HG03196 (cell line): ENCODE measurements at regions not wholly inside any gene's neighbourhood (a gene's known extent, or its start where the extent isn't known, plus 50 kb on each side); places are given as distances from the start of the nearest gene placed in this dataset.

ENCODE experiments used
- ATAC-seq: cut with Tn5 transposase; IDR thresholded peaks from one replicate; pipeline ENCODE4 v1.9.1; 2021; ENCODE audit not compliant: unreplicated experiment

DNA sequence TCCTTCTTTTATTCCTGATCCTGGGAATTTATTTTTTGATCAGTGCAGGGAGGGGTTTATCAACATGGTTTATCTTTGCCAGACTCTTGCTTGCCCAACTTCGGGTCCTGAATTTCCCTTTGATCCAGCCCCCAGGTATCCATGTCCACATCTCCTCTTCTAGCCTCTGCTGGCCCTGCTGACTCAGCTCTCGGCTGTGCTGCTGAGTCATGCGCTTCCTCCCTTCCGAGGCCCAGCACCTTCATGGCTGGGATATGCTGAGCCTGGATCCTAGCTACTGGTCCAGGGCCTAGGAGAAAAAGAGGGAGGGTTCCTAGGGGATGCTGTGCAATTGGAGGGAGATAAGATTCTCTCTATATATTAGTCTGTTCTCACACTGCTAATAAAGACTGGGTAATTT is 380.7 kb upstream of the SHH start:
- no peak for ATAC-seq

DNA sequence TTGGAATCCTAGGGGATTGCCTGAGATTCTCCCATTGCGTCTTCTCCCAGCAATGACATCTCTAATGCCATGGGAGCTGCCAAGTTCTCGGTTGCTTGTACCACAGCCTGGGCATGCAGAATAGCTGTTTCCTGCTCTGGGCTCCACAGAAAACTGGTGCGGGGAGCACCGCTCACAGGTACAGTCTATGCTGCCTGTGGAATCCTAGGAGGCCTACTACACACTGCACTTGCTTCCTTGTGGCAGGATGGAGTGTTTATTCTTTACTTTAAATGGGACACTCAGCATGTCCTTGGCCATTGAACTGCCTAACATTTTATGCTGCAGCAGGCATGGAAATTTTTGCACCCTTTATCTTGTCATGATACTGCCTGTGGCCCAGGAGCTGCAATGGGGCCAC is 378.8 kb upstream of the SHH start:
- no peak for ATAC-seq

- ATAC-seq, result no peak
Observed at GRCh38 chr7:156185076-156185475, 372.8 kb upstream of the SHH start.

DNA sequence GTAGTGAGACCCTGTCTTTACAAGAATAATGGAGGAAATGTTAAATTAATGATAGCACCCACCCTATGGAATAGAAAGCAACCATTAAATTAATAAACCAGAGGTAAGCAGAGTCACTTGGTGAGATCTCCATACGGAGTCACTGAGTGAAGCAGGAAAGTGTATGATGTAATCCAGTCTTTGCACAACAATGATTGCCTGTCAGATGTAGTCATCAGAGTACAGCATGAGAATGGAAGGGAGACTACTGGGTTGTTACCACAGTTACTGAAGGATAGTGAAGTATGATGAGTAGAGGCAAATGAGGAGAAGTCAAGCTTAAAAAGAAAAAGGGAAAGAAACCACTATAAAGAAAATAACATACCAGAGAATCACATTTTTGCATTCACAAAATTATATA is 371.9 kb upstream of the SHH start:
- ATAC-seq, result no peak

DNA sequence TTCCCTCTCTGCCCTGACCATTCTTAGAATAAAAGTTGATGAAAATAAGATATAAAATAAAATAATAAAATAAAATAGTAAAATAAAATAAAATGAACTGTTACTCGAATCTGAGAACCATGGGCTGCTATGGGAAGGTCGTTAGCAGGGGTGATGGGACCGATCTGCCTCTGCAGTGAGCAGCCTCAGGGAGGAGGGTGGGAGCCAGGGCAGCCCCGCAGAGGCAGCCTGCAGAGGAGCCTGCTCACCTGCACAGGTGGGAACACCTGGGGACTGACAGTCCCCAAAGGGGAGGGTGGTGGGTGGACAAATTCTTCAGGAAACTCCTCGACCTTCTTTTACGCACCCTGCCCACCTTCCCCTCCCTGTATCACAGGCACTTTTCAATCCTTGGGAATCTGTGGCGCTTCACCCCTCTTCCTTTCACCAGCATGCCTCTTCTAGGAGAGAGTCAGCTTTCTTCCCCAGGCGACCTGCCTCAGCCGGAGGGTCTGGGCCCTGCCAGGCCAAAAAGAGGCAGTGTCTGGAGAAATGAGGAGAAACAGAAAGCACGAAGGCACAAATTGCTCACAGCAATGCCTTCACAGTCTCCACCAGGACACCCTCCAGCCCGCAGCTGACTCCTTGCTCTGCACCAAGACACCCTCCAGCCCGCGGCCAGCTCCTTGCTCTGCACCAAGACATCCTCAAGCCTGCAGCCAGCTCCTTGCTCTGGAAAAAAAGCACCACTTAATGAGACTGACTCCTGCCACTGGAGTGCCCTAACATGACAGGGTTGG is 368.4 kb upstream of the SHH start:
- no peak for ATAC-seq

- ATAC-seq, result no peak
Observed at GRCh38 chr7:156179872-156180390, 367.7 kb upstream of the SHH start.

GRCh38 chr7:156178857-156179256 is 366.6 kb upstream of the SHH start:
- no peak for ATAC-seq

DNA sequence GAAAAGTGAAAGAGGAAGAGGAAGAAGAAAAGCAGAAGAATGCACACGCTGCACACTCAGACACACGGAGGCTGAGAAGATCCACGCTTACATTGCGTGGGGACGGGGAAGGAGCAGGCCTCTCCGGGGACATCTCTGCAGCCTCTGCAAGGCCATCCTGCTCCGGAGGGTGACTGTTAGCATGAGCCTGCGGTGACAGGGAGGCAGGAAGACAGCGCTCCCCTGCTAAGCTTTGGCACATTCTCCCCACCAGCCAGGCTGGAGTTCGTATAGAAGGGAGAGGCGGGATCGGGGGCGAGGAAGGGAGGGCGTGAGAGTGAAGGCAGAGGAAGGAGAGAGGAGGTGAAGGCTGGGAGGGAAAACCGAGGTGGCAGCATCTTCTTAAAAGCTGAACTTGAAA is 366.0 kb upstream of the SHH start:
- no peak for ATAC-seq

DNA sequence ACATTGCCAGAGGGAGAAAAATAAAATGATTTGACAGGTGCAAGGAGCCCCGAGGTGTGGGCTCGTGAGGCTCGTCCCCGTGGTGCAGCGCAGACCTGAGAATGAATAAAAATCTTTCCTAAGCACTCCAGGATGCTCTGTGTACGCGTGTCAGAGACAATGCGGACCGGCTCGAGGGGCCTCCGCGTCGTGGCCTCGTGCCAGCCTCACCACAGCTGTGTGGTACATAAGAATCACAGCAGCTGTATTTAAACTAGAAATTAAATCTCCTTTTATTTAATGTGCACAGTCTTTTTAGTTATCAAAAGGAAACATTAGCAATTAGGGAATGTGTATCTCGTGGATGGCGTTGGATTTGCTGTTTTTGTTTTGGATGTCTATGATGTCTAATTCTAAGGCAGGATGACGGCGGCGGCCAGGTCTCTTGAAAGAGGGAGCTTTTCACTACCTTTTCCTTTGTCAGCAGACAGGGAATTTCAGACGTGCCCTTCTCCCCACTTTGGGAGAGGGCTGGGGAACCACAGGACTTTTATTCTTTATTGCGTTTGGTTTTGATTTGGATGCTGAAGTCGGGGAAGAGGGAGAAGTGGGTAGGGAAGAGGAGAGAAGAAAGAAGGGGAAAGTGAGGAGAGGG is 365.3 kb upstream of the SHH start:
- ATAC-seq, result no peak

GRCh38 chr7:156176039-156176438 is 363.8 kb upstream of the SHH start:
- ATAC-seq, result no peak

DNA sequence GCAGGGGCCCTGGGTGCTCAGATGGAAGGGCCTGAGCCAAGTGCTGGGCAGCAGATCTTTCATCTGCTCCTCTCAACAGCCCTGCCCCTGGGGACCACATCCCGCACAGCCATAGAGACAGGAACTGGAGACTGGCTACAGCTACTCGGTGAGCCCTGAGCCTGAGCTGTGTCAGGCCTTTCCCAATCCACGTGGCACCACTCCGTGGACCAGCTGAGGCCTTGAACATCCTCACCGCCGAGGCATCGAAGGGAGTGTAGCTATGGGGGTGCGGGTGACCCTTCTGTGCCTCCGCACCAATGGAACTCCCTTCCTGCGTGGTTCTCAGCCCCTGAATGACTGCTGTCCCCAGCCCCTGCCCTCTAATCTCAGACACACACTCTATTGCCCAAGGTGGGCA is 362.7 kb upstream of the SHH start:
- ATAC-seq, result no peak

DNA sequence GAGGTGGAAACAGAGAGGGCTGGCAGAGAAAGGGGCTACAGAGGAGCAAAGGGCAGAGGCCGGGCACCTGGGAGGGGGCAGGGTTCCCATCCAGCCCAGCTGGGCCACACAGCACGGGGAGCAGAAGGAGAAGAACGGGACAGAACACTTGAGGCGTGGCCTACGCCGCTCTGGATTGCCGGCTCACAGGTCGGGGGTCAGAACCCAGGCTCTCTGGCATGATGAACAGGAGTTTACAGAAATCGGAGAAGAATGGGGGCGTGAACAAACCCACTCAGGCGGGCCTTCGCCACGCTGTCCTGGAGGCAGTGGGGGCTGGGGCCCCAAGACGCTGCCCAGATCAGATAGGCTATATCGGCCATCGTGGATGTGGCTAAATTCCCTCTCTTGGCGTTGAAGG is 362.2 kb upstream of the SHH start:
- no peak for ATAC-seq

GRCh38 chr7:156173748-156174353 is 361.6 kb upstream of the SHH start:
- no peak for ATAC-seq

DNA sequence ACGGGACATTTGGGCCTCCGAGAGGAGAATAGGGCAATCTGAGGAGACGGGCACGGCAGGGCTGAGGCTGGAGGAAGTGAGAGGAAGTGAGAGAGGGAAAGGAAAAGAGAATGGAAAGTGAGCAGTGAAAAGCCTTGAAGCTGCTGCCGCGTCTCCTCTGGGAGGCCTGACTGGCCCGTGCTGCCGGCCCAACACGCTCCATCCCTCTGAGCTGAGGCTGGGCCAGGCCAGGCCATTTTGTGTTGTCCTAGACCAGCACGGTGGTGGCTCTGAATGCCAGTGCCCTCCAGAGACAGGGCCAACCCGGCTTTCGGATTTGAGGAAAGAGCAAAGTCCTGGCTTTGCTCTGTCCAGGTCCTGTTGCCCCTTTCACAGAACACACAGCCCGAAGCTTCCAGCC is 361.1 kb upstream of the SHH start:
- ATAC-seq, result no peak

GRCh38 chr7:156172638-156173037 is 360.4 kb upstream of the SHH start:
- no peak for ATAC-seq

DNA sequence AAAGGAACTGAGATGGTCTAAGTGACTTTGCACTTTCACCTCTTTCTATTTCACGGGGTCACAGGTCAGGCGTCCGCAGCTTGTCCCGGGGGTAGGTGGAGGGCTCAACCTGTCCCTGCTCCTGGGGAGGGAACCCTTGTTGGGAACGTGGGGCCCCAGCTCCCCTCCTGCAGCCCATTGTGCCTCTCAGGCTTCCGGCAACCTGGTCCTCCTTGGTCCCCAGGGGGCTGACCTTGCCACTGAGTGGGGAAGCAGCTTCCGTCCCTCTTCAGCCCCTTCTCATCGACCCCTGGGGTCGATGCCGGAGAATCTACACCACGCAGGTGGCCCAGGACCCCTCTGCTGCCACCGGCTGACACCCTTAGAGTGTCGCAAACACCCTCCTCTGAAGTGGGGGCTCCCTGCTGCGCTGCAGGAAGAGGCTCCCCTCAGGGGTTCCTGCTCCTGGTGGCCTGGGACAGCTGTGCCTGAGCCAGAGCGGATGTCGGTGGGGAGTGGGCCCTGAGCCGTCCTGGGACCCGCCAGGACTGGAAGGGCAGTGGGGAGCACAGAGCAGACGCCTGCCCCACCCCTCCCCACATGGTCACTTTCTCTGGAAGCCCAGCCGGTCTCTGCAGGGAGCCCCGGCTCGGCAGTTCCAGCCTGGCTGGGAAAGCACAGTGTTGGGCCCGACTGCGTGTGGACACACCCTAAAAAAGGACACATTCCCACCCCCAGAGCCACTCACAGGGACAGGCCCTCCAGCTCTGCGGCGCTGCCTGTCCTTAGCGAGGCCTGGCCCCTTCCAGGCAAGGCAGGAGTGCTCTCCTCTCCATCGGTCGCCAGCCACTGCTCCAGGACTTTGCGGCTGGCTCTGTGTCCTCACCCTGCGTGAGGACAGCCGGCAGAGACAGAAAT is 357.5 kb upstream of the SHH start:
- ATAC-seq, result no peak

GRCh38 chr7:156168434-156168833 is 356.2 kb upstream of the SHH start:
- ATAC-seq, result no peak

DNA sequence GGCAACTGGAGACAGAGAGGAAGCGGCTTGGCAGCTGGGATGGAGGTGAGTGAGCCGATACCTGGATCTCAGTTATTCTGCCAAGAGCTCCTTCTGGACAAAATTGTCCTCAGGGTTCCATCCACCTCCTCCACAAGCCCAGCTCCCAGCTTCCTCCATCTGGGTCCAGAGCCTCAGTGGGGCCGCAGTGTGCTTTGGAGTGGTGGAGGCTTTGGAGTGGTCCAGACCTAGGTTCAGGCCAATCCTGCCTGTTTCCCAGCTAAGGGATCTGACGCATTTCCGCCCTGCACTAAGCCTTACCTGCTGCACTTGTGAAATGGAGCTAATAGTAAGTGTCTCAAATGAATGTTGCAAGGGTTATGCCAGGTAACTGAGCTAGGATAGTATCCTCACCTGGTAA is 355.7 kb upstream of the SHH start:
- ATAC-seq, result no peak

DNA sequence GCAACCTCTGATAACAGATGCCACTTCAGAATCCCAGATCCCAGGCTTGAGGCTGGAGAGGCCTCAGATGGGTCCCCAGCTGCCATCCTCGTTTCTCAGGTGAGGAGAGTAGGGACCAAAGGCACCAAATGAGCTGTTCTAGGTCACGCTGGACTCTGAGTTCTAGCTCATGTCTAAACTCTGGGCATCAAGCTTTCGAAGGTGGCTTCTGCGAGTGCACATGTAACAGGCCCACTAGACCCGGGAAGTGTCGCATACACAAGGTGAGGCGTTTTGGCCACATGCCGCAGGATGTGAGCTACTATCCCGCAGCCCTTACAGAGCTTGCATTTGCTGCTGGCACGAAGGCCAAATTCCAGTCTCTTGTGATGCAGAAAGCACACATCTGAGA is 355.1 kb upstream of the SHH start:
- no peak for ATAC-seq

DNA sequence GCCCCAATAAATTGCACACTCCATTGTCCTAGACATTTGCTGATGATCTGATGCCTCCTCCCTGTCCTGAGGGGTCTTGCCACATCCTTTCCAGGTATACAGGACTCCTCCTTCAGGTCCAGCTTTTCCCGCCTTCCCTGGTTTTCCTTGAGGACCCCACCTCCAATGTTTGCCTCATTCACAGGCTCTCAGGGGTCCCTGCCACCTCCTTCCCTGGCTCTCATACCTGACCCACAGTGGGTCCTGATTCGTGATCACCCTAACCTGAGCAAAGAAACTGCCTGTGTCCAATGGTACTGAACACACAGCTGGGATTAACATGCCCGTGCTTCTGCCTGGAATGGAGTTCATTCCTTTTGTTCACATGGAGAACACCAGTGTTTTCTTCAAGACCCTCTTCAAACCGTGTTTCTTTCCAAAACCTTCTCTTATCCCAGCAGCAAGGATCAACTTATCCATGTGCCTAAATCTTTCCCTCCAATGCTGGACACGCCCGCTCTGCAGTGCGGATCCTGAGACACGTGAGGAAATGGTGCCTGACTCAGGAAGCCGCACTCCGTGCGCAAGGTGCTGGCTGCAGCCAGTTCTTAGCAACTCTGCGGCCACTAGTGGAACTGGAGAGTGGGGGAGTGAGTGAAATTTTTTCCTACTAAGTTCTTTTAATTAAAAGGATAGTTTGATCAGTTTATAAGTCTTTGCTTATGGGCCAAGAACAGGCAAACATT is 354.6 kb upstream of the SHH start:
- ATAC-seq, result no peak

DNA sequence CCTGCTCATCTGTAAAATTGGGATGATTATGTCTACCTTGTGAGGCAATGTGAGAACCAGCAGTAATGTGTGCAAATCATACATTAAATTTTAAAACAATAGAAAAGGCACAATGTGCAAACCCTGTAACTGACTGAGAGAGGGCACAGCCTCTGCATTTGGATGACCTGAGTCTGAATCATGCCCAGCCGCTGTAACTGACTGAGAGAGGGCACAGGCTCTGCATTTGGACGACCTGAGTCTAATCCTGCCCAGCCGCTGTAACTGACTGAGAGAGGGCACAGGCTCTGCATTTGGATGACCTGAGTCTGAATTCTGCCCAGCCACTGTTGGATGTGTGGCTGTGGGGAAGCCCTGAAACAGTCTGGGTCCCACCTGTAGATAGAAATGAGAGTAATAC is 351.5 kb upstream of the SHH start:
- no peak for ATAC-seq
